GM19328 (cell line): ENCODE measurements at regions not wholly inside any gene's neighbourhood (a gene's known extent, or its start where the extent isn't known, plus 50 kb on each side); places are given as distances from the start of the nearest gene placed in this dataset.

Experiments
- ATAC-seq: cut with Tn5 transposase; IDR thresholded peaks from one replicate; pipeline ENCODE4 v1.9.1; 2021; ENCODE audit warnings: mild to moderate bottlenecking, moderate library complexity; ENCODE audit not compliant: unreplicated experiment

DNA sequence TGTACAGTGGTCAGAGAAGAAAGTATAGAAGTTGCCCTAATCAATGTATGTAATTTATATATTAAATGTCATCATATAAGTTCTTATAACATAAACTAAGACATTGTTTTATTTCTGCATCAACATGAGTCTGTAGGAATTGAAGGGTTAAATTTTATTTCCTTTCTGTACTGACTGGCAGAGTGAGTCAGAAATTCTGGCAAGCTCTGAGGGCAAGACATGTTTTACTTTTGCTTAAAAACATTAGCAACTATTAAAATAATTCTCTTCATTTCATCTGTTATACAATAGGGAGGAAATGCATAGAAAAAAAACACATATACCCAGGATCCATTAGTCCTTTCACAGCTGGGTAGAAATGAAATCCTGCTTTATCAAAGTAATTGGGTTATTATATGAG is 171.4 kb upstream of the ALCAM start:
- ATAC-seq, result no peak

DNA sequence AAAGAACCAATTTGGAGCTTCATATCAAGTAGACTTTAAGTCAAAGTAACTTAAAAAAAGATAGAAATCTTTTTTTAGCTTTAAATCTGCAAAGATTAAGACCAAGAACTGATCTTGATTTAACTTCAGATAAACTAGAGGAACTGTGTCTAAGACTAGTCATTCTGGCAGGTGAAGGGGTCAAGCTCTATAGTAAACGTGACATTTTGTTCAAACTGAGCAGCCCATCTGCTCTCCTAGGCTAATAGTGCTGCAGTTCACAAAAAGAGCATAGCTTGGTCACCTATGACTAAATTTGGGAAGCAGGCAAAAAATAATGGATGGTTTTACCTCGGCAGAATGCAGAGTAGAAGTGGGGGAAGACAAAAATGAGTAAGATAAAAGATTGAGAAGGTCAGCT is 168.8 kb upstream of the ALCAM start:
- ATAC-seq, result no peak

DNA sequence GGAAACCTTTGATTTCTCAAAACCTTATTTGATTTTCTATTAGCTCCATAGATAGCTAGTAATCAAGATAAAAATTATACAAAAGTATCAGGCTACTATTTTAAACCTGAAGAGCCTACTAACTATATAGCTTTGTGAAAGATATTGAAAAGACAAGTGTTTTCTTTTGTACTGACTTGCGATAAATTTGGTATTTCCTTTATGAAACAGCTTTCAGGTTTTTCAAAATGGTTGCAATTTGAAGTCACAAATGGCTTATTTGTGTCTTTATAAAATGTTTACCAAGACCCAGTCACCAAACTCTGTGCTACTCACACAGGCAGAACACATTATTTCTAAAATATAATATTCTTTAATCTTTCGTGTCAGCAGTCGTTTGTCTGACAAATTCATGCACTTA is 167.5 kb upstream of the ALCAM start:
- no peak for ATAC-seq

DNA sequence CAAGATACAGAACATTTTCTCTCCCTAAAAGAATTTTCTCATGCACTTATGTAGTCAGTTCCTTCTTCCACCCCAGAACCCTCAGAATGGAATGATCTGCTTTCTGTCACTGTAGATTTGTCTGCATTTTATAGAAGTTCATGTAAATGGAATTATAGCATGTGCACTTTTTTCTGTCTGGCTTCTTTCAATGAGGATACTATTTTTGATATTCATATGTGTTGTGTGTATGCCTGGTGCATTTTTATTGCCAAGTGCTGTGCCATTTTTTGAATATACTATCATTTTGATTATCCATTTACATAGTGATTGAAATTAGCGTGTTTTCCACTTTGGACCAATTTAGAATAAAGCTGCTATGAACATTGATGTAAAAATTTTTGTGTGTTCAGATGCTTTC is 156.6 kb upstream of the ALCAM start:
- no peak for ATAC-seq

DNA sequence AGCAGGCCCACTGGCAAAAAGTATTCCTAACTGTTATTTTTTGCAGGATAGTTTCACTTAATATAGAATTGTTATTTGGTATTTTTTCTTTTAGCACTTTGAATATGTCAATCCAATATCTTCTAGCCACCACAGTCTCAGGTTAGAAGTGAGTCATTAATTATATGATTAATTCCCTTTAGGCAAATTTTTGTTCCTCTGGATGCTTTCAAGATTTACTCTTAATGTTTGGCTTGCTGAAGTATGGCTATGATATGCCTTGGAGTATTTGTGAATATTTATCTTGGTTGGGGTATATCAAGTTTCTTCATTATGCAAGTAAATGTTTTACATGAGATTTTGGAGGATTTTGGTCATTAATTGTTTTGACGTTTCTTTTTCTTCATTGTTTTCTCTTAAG is 152.1 kb upstream of the ALCAM start:
- no peak for ATAC-seq

DNA sequence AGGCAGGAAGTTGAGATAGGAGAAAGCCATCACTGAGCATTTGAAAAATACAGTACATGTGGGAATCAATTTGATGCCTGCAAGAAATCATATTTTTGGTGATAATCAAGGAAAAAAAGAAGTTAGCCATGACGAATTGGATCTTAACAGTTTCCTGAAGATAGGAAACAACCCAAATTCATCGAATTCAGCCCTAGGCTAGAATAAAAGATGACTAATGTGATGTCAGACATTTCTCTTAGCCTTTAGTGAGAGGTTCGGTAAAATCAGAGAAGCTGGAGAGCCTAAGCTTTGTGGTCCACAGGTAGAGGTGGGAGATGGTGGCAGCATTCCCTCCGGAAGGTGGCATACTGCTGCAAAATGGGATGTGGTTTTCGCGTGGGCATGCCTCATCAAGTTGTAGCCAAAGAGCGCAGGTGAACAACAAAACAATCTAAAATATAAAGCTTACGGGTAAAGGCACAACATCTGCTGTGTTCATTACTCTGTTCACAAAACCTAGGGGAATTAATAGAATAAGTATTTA is 144.1 kb upstream of the ALCAM start:
- no peak for ATAC-seq

DNA sequence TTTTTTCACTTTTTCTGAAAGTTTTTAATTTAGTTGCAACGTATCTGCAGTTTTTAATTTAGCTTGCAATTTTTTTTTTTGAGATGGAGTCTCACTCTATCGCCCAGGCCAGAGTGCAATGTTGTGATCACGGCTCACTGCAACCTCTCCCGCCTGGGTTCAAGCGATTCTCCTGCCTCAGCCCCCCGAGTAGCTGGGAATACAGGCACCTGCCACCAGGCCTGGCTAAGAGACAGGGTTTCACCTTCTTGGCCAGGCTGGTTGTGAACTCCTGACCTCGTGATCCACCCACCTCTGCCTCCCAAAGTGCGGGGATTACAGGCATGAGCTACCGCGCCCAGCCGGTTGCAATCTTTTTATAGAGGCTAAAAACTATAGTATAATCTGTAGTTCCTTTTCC is 142.9 kb upstream of the ALCAM start:
- no peak for ATAC-seq

DNA sequence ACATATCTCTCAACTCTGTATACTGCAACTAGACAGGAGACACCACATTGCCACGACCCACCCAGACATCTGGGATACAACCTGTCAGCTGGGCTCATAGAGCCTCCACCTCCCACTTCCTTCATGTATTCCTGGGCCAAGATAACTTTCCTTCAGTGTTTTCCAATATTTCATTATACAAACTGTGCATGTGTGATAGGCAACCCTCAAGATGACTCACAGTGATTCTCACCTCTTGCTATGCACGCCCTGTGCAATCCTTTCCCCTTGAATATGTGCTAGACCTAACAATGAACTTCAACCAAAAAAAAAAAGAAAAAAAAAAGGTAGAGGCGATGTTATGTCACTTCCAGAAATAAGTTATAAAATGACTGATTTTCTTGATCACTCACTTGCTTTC is 138.0 kb upstream of the ALCAM start:
- ATAC-seq, result no peak

DNA sequence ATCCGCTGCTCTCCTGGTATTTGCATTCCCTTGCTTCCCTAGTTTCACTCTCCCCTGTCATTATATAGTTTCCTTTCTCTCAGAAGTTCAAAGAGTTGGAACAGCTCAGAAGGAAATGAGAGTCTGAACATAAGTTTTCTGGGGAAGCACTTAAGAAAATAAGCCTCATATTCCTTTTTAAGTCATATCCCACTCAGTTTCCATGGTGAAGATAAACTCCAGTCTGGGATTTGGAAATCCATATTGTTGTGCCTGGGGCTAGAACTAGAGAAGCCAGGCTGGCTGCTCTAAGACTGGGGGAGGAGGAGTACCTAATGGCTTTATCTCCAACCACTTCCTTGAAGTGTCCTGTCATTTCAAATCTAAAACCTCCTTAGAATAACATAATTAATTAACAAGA is 134.2 kb upstream of the ALCAM start:
- no peak for ATAC-seq

DNA sequence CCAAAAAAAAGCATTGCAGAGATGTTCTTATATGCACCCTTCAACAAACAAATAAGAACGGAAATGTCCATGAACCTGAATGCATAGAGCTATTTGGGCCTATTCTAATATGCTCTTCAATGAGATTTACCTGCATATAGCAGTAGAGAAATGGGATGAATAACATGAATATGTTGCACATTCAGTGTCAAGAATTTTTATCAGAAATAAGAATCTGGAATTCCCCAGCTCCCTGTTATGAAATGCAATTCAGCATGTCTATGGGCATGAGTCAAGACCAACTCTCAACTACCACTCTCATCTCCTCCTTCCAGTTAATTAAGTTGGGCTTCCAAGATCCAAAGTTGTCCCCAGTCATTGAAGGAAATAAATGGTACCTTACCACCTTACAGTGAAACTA is 133.7 kb upstream of the ALCAM start:
- ATAC-seq, result no peak

DNA sequence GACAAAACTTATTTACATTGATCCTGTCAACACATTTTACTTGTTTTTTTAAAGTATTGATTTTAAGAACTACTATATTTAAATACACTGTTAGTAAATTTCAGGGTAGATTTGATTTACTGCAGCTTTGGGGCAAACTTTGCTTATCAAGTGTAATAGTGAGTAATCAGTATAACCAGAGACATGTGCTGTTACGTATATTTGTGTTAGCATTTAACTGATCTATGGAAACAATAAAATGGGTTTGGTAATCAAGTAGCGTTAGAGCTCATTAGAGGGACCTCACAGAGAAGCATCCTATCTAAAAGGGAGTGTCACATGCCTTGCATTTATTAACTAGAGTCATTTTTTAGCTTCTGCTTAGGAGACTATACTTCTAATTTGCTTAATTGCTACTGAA is 131.5 kb upstream of the ALCAM start:
- no peak for ATAC-seq

DNA sequence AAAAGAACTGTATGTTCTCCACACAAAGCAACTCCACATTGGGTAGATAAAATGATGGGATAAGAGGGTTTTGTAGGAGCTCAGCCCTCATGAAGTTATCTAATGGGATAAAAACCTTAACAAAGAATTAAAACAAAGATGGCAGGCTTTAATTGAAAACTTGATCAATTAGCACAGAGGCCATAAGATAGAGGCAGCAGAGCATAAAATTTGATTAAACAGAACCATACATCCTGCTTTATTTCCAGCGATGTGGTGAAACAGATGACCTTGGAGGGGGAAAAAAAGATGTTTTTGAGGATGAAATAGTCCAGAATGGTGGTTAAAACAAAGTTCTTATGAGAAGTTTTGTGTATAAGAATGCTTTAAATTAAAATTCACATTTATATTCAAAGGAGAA is 130.9 kb upstream of the ALCAM start:
- ATAC-seq, result no peak

DNA sequence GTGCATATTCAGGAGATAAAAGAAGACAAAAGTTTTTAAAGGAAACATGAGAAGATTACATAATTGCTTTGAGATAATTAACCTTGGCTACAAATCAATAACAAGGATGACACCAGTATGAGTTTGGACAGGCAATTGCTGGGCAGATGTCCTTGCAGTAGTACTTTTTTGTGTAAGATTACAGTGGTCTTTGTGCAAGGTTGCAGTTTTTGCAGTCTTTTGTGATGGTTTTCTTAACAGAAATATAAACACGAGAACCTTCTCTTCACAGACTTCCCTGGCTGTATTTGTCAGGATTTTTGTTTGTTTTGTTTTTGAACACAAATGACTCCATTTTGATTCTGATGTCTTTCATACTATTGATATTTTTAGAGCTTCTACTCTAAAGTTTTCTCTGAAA is 128.3 kb upstream of the ALCAM start:
- ATAC-seq, result no peak

DNA sequence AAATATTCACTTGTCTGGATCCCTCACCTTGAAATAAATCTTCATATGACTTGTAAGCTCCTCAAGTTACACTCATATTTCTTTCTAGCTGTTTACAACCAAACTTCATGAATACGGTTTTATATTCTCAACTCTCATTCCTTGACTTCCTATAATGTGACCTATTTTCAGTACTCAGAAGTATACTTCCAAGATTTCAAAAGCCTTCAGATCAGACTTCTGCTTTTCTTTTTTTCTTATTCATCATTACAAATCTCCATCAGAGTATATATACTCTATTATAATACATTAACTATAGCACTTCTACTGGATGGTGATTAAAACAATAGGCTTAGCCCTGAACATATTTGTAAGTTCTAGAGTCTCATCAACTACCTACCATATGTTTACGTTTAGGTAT is 123.6 kb upstream of the ALCAM start:
- no peak for ATAC-seq

DNA sequence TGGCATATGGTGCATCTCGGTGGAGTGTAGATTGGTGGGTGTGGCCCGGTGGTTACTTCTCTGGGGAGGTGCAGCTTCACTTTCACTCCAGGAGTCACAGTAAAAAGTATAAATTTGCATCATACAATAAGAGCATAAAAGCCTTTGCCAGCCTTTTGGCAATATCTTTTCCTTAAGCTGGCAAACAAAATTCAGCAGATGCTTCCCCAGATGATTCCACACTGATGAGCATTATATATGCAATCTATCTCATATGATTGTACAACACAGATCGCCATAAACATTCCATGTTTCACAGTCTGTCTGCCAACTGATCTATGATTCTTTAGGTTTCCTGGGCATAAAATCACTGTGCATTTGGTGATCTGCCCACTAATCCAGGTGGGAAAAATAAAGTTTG is 120.2 kb upstream of the ALCAM start:
- no peak for ATAC-seq

DNA sequence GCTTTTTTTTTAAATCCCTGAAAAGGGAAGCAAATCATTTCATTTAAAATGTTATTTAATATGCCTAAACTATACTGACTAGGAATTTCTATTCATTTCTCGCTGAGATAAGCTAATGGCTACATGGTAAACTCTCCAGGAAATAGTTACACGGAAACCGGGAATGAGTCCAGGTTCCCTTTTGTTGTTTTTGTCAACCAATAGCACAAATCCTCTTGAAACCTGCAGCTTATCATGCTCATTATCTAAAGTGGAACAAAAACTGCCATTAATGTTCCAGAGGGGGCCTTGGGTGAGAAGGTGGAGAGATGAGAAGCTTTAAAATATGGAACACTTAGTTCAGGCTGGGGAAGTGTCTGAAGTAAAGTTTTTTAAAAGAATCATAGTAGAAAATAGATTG is 113.5 kb upstream of the ALCAM start:
- ATAC-seq, result no peak

DNA sequence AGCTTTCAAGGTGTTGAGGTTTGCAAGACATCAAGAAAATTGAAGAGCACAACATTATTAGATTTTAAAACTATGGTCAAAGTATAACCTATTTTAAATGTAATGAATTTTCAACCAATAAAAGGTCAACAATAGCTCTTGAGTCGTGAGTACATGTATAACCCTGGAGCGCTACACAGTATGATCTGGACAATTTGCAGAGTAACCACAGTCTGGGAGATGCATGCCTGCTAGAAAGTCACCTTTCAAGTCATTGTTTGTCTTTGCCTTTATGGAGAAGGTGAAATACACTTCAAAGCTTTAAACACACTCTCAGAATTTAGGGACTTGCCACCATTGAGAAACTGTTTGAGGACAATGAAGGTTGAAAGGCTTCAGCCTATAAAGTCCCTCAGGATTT is 112.6 kb upstream of the ALCAM start:
- no peak for ATAC-seq

DNA sequence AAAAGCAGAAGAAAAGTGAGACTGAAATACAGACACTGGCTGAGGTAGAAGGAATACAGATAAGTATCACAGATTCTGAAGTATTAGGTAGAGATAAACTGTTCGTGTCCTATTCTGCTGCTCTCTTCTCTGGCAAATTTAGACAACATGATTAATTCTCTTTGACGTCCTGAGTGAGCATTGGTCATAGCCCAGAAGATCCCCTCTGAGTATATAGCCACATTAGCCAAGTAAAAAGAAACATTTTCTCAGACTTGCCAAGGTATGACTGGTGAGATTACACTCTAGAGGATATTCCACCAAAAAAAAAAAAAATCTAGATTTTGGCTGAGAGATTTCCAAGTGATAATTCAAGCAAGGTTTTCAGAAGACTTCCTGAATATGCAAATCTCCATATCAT is 111.4 kb upstream of the ALCAM start:
- no peak for ATAC-seq

DNA sequence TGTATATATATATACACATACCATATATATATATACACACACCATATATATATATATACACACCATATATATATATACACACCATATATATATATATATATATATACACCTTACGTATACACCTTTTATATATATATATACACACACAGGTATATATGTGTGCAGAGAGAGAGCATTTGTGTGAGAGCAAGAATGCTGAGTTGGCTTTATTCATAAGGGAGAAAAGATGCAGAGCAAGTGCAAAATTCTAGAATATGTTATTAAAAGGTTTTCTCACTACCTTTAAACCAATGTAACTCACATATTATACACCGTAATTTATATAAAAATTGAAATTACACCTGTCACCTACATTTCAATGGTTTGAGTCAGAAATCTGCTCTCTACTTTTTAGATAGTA is 107.2 kb upstream of the ALCAM start:
- ATAC-seq, result no peak

DNA sequence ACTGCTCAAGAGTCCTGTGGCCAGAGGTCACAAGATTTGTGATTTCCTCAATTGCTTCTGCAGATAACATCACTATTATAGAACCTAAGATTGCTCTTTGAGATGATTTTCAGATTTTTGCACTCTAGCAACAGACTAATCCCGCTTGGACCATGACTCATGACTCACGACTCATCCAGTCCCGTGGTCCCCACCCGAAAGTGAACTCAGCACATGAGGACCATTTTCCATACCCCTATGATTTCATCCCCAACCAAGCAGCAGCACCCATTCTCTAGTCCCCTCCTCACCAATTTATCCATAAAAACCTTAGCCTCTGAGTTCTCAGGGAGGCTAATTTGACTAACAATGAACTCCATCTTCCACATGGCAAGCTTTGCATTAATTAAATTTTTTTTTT is 106.3 kb upstream of the ALCAM start:
- ATAC-seq, result no peak

DNA sequence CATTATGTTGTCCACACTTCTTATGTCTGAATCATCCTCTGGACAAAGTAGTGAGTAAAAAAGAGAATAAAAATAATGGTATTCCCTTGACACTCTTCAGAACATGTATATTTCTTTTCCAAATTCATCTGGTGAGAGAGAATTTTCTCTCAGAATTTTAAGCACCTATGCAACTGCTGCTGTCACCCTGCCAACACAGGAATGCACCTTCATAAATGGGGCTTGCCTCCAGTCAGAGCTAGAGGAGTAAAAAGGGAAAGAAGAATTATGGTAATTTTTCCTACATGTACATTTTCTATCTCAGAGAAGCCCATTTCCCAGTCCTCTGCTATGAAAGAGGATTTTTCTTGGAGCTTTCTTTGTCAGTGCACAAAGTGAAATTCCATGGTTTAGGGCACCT is 92.2 kb upstream of the ALCAM start:
- ATAC-seq, result no peak

DNA sequence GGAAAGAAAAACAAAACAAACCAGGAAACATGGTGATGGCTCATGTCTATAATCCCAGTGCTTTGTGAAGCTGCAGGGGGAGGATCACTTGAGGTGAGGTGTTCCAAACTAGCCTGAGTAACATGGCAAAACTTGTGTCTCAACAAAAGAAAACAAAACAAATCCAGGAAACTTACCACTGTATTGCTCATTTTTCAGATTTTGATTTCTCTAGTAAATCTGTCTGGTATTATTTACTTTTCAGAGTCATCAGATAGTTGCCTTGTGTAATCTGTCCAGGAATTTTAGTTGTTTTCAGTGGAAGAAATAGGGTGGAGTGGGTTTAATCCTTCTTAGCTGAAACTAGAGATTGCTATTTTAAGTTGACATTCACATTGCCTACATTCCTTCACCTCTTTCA is 91.8 kb upstream of the ALCAM start:
- ATAC-seq, result no peak

DNA sequence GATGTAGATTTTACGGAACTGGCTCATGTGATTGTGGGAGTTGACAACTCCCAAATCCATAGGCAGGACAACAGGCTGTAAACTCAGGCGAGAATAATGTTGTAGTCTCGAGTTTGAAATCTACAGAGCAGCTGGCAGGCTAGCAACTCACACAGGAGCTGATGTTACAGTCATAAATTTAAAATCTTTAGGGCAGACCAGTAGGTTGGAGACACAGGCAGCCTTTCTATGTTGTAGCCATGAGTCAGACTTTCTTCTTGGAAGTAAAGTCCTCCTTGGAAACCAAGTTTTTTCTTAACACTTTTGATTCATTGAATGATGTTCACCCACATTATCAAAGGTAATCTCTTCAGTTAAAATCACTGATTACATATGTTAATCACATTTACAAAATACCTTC is 89.1 kb upstream of the ALCAM start:
- ATAC-seq, result no peak

DNA sequence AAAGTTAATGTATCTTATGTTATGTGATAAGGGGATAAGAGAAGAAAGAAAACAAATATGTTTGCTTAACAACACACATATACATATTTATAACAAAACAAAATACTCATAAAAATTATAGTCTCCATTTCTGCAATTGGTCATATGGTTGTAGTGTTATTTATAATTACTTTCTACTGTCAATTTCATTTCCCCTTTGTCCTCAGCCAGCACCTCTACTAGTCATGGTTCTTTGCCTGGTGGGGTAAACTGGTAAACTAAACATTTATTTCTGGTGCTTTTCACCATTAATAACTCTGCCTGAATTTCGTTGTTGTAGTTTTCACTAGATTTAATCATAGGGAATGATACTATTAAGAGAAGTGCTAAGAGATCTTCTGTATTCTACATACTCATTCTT is 88.0 kb upstream of the ALCAM start:
- no peak for ATAC-seq
